ENCODE measurements at regions not wholly inside any gene's neighbourhood (a gene's known extent, or its start where the extent isn't known, plus 50 kb on each side); places are given as distances from the start of the nearest gene placed in this dataset.

DNA sequence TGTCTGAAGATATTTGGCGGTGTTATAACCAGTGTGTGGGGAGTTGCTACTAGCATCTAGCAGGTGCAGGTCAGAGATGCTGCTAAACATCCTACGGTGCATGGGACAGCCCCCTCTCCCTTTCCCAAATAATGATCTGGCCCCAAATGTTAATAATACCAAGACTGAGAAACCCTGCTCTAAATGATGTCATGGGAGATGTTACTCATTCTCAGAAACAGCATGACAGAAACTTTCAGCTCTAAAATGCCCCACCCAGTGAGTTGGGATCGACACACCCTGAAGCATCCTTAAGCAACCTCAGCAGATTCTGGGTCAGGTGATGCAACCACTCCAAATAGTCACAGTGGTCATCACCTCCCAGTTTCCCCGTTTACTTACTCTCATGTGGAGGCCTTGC is 108.8 kb upstream of the MPP7 start:
- DNase-seq (ENCODE audit: low read depth, low spot score) = no peak
- H3K9me2 ChIP-seq (ENCODE audit: insufficient read depth) = no peaks in the 10 kb centered on the region
- no peak overlapping the region for H3K4me3 ChIP-seq (replicated peaks in 1 of 2; ENCODE audit: low read depth in 1 of 2, low read length in 2 of 2)
- no peak overlapping the region for H2AFZ ChIP-seq (ENCODE audit: low read depth, low read length, poor library complexity, severe bottlenecking)
- H3K4me2 ChIP-seq (ENCODE audit: low read length) = no peak overlapping the region
- no peaks in the 10 kb centered on the region for H3K79me2 ChIP-seq (ENCODE audit: insufficient read depth, low read length)
- no peaks in the 10 kb centered on the region for H3K4me1 ChIP-seq (ENCODE audit: control insufficient read depth in 1 of 2, insufficient read depth in 2 of 2, low read length in 2 of 2)
- no peak overlapping the region for H3K9ac ChIP-seq (ENCODE audit: low read length)
- CTCF ChIA-PET = interaction anchor here (0.6 kb wide), 1 partner anchor 18 kb away, joined by 3 read pairs; no protein-coding TSS in a partner anchor
- TF ChIP-seq EZH2 (IDR thresholded peaks at IDR 0.05) (no peak), FOSL1 (IDR thresholded peaks at IDR 0.05; ENCODE audit: low read depth) (no peak), REST (IDR thresholded peaks at IDR 0.05; ENCODE audit: low read depth) (no peak), ZNF274 (IDR thresholded peaks at IDR 0.05; ENCODE audit: low read depth, low read length) (no peak), POLR2AphosphoS5 (IDR thresholded peaks at IDR 0.05; ENCODE audit: low read depth, low read length) (no peak), YY1 (IDR thresholded peaks at IDR 0.05; ENCODE audit: extremely low read depth, insufficient replicate concordance, low read depth, low read length) (no peak), ZFX (IDR thresholded peaks at IDR 0.05) (no peak), SP1 (IDR thresholded peaks at IDR 0.05; ENCODE audit: low read depth) (no peak), SRF (IDR thresholded peaks at IDR 0.05; ENCODE audit: low read depth) (no peak)
- TF ChIP-seq, protein P1, sequence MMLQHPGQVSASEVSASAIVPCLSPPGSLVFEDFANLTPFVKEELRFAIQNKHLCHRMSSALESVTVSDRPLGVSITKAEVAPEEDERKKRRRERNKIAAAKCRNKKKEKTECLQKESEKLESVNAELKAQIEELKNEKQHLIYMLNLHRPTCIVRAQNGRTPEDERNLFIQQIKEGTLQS (IDR thresholded peaks at IDR 0.05) = no peak
- TF ChIP-seq, protein P2, sequence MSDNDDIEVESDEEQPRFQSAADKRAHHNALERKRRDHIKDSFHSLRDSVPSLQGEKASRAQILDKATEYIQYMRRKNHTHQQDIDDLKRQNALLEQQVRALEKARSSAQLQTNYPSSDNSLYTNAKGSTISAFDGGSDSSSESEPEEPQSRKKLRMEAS (IDR thresholded peaks at IDR 0.05) = no peak
- RAD21 ChIA-PET (ENCODE audit: low non-redundant PET in 1 of 2, low total read pairs in 2 of 2, uncharacterized antibody in 2 of 2, unreplicated experiment in 2 of 2) = no interaction called here
- no peak for ATAC-seq
- intact Hi-C loops (cut with micrococcal nuclease) = no loop called here
- H3K27me3 ChIP-seq (ENCODE audit: insufficient read depth, low read length) = no peaks in the 10 kb centered on the region
- POLR2A ChIA-PET = no interaction called here
- no peaks in the 10 kb centered on the region for H4K20me1 ChIP-seq (ENCODE audit: insufficient read depth)
- H3K27ac ChIP-seq (ENCODE audit: low read depth, low read length) = no peak overlapping the region
- no TSS peak for BruUV-seq (replicated peaks)
- no peaks in the 10 kb centered on the region for H3K36me3 ChIP-seq (ENCODE audit: control insufficient read depth in 1 of 2, insufficient read depth in 2 of 2, low read length in 2 of 2)
- no peaks in the 10 kb centered on the region for H3K9me3 ChIP-seq (ENCODE audit: control insufficient read depth in 1 of 2, insufficient read depth in 1 of 2, low read depth in 1 of 2, low read length in 2 of 2)
